ENCODE measurements at regions not wholly inside any gene's neighbourhood (a gene's known extent, or its start where the extent isn't known, plus 50 kb on each side); places are given as distances from the start of the nearest gene placed in this dataset.

- Histone ChIP-seq H3K27me3 (replicated peaks) (no peaks in the 10 kb centered on the region), H3K36me3 (replicated peaks) (no peaks in the 10 kb centered on the region), H3K27ac (no peak overlapping the region), H3K4me3 (ENCODE audit: low read depth, low read length) (no peak overlapping the region)
- in situ Hi-C loops (cut with HindIII; ENCODE audit: low pct_ligation_motif_present, low sequenced_read_pairs): no loop called here
- TF ChIP-seq CTCF (IDR thresholded peaks at IDR 0.05; ENCODE audit: low read depth, low read length, missing control alignments): no peak
- DNase-seq: no peak
Observed at GRCh38 chr1:88266051-88266450, 418.0 kb upstream of the PKN2 start.

DNA sequence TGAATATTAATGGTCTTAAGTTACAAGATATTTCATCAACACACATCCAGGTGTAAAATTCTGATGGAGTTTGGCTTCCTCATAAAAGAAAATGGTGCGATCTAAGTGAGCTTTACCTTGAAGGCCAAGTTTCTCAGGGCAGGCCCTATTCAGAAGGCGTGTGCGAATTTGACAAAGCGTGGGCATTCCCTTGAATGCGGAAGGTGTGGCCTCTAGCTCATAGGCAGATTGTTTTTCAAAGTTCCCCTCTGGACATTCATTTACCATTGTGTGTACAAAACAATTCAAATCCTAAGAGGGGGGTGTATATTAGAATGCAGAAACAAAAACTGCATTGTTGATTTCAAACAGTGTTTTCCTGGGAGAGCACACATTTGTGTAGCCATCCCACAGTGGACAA, 411.9 kb upstream of the PKN2 start:
- H3K4me3 ChIP-seq (ENCODE audit: low read depth, low read length): no peak overlapping the region
- in situ Hi-C loops (cut with HindIII; ENCODE audit: low pct_ligation_motif_present, low sequenced_read_pairs): no loop called here
- no peaks in the 10 kb centered on the region for H3K27me3 ChIP-seq (replicated peaks)
- H3K27ac ChIP-seq: no peak overlapping the region
- TF ChIP-seq CTCF (IDR thresholded peaks at IDR 0.05; ENCODE audit: low read depth, low read length, missing control alignments): no peak
- no peaks in the 10 kb centered on the region for H3K36me3 ChIP-seq (replicated peaks)
- no peak for DNase-seq

- no peak for DNase-seq
- H3K4me3 ChIP-seq (ENCODE audit: low read depth, low read length): no peak overlapping the region
- no peak for TF ChIP-seq CTCF (IDR thresholded peaks at IDR 0.05; ENCODE audit: low read depth, low read length, missing control alignments)
- H3K27ac ChIP-seq: no peak overlapping the region
- H3K36me3 ChIP-seq (replicated peaks): no peaks in the 10 kb centered on the region
- no peaks in the 10 kb centered on the region for H3K27me3 ChIP-seq (replicated peaks)
- in situ Hi-C loops (cut with HindIII; ENCODE audit: low pct_ligation_motif_present, low sequenced_read_pairs): no loop called here
Observed at GRCh38 chr1:88274431-88274830, 409.6 kb upstream of the PKN2 start.

- in situ Hi-C loops (cut with HindIII; ENCODE audit: low pct_ligation_motif_present, low sequenced_read_pairs): no loop called here
- H3K27ac ChIP-seq: no peak overlapping the region
- TF ChIP-seq CTCF (IDR thresholded peaks at IDR 0.05; ENCODE audit: low read depth, low read length, missing control alignments): no peak
- H3K36me3 ChIP-seq (replicated peaks): no peaks in the 10 kb centered on the region
- no peak overlapping the region for H3K4me3 ChIP-seq (ENCODE audit: low read depth, low read length)
- DNase-seq: no peak
- H3K27me3 ChIP-seq (replicated peaks): no peaks in the 10 kb centered on the region
Observed at GRCh38 chr1:88275259-88275862, 408.7 kb upstream of the PKN2 start.

DNA sequence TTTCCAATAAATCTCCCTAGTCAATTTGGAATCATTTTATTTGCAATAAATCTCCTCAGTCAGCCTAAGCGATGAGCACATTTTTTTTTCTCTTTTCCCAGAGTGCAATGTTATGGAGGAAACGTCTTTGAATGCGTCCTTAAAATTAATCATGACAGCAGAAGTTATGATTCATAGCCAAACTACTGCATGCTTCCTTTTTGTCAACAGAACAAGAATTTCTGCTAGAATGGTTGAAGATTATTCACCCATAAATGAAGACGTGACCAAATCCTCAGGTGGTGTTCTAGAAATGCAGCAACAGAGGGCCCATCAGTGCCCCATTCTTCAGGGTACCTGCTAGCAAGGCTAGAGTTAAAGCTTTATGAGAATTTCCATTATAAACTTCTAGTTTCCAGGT, 407.9 kb upstream of the PKN2 start:
- H3K36me3 ChIP-seq (replicated peaks): no peaks in the 10 kb centered on the region
- H3K27ac ChIP-seq: no peak overlapping the region
- no peaks in the 10 kb centered on the region for H3K27me3 ChIP-seq (replicated peaks)
- no peak for TF ChIP-seq CTCF (IDR thresholded peaks at IDR 0.05; ENCODE audit: low read depth, low read length, missing control alignments)
- DNase-seq: no peak
- in situ Hi-C loops (cut with HindIII; ENCODE audit: low pct_ligation_motif_present, low sequenced_read_pairs): no loop called here
- H3K4me3 ChIP-seq (ENCODE audit: low read depth, low read length): no peak overlapping the region

DNA sequence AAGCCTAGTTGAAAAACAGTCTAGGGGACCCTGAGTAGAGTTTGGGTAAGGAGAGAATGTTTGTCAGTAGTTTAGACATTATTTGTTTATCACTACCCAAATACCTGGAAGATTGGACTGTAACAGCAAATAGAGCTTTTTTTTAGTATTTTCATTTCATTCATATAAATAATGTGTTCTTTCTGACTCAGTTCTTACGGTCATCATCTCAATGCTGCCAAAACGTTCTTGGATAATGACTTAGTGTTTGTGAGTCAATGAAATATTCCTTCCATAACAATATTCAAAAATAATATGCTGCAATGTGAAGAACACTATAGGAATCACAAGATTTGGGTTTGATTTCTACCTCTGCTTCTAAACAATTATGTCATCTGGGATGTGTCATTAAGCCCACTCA, 400.0 kb upstream of the PKN2 start:
- Histone ChIP-seq H3K27ac (no peak overlapping the region), H3K36me3 (replicated peaks) (no peaks in the 10 kb centered on the region), H3K4me3 (ENCODE audit: low read depth, low read length) (no peak overlapping the region), H3K27me3 (replicated peaks) (no peaks in the 10 kb centered on the region)
- no peak for TF ChIP-seq CTCF (IDR thresholded peaks at IDR 0.05; ENCODE audit: low read depth, low read length, missing control alignments)
- in situ Hi-C loops (cut with HindIII; ENCODE audit: low pct_ligation_motif_present, low sequenced_read_pairs): no loop called here
- DNase-seq: no peak

Data from brain microvascular endothelial cell (primary cell).